ENCODE measurements at regions not wholly inside any gene's neighbourhood (a gene's known extent, or its start where the extent isn't known, plus 50 kb on each side); places are given as distances from the start of the nearest gene placed in this dataset.

GRCh38 chr12:78407722-78408121, 456.9 kb upstream of the SYT1 start:
- Histone ChIP-seq H4K91ac (ENCODE audit: low read length) (no peak overlapping the region), H3K4me1 (ENCODE audit: control insufficient read depth, insufficient read depth, low read depth, low read length) (peaks cover 2% of the 10 kb centered on the region), H3K27ac (ENCODE audit: low read length, poor library complexity, severe bottlenecking) (peak overlapping the region; percentile 8), H3K23ac (ENCODE audit: low read length in 2 of 2) (no peak overlapping the region), H2AFZ (ENCODE audit: low read depth, low read length) (no peak overlapping the region), H2AK5ac (ENCODE audit: low read length, severe bottlenecking) (no peak overlapping the region), H3K36me3 (ENCODE audit: control insufficient read depth in 1 of 2, insufficient read depth in 2 of 2, low read depth in 1 of 2, low read length in 2 of 2) (no peaks in the 10 kb centered on the region), H3K9me3 (ENCODE audit: control insufficient read depth, low read length) (no peaks in the 10 kb centered on the region), H3K9ac (ENCODE audit: low read length) (no peak overlapping the region), H3K4ac (ENCODE audit: low read depth in 1 of 2, low read length in 2 of 2) (no peak overlapping the region), H3K14ac (ENCODE audit: low read length in 2 of 2) (no peak overlapping the region), H3K18ac (ENCODE audit: low read depth in 1 of 2, low read length in 2 of 2) (no peak overlapping the region), H2BK15ac (ENCODE audit: low read depth, poor library complexity, severe bottlenecking) (no peak overlapping the region), H2BK5ac (ENCODE audit: low read depth, low read length, poor library complexity, severe bottlenecking) (no peak overlapping the region), H4K8ac (ENCODE audit: low read length) (no peak overlapping the region), H2BK12ac (ENCODE audit: low read length in 2 of 2) (no peak overlapping the region), H3K4me3 (ENCODE audit: insufficient read depth in 1 of 2, low read depth in 1 of 2, low read length in 2 of 2) (no peak overlapping the region), H2BK120ac (ENCODE audit: low read depth, low read length) (no peak overlapping the region), H3K27me3 (ENCODE audit: control insufficient read depth in 1 of 2, insufficient read depth in 1 of 2, low read length in 2 of 2) (no peaks in the 10 kb centered on the region), H3K4me2 (ENCODE audit: low read length, poor library complexity, severe bottlenecking) (no peak overlapping the region), H3K79me1 (replicated peaks; ENCODE audit: low read length, poor library complexity, severe bottlenecking) (no peaks in the 10 kb centered on the region)
- WGBS: 92% methylated on average over 2 of the region's 2 CpGs
- no peak for DNase-seq

GRCh38 chr12:78414071-78414470, 450.5 kb upstream of the SYT1 start:
- Histone ChIP-seq H2BK12ac (ENCODE audit: low read length in 2 of 2) (no peak overlapping the region), H3K27ac (ENCODE audit: low read length, poor library complexity, severe bottlenecking) (no peak overlapping the region), H2BK15ac (ENCODE audit: low read depth, poor library complexity, severe bottlenecking) (no peak overlapping the region), H3K14ac (ENCODE audit: low read length in 2 of 2) (no peak overlapping the region), H2AK5ac (ENCODE audit: low read length, severe bottlenecking) (no peak overlapping the region), H3K9ac (ENCODE audit: low read length) (no peak overlapping the region), H3K27me3 (ENCODE audit: control insufficient read depth in 1 of 2, insufficient read depth in 1 of 2, low read length in 2 of 2) (no peaks in the 10 kb centered on the region), H3K36me3 (ENCODE audit: control insufficient read depth in 1 of 2, insufficient read depth in 2 of 2, low read depth in 1 of 2, low read length in 2 of 2) (no peaks in the 10 kb centered on the region), H3K23ac (ENCODE audit: low read length in 2 of 2) (no peak overlapping the region), H3K9me3 (ENCODE audit: control insufficient read depth, low read length) (no peaks in the 10 kb centered on the region), H3K79me1 (replicated peaks; ENCODE audit: low read length, poor library complexity, severe bottlenecking) (no peaks in the 10 kb centered on the region), H4K91ac (ENCODE audit: low read length) (no peak overlapping the region), H3K4me2 (ENCODE audit: low read length, poor library complexity, severe bottlenecking) (no peak overlapping the region), H3K4me3 (ENCODE audit: insufficient read depth in 1 of 2, low read depth in 1 of 2, low read length in 2 of 2) (no peak overlapping the region), H4K8ac (ENCODE audit: low read length) (no peak overlapping the region), H2BK5ac (ENCODE audit: low read depth, low read length, poor library complexity, severe bottlenecking) (no peak overlapping the region), H2AFZ (ENCODE audit: low read depth, low read length) (no peak overlapping the region), H3K4ac (ENCODE audit: low read depth in 1 of 2, low read length in 2 of 2) (no peak overlapping the region), H3K18ac (ENCODE audit: low read depth in 1 of 2, low read length in 2 of 2) (no peak overlapping the region), H2BK120ac (ENCODE audit: low read depth, low read length) (no peak overlapping the region), H3K4me1 (ENCODE audit: control insufficient read depth, insufficient read depth, low read depth, low read length) (no peaks in the 10 kb centered on the region)
- no peak for DNase-seq
- 100% methylated on average over 1 of the region's 1 CpG for WGBS

- no peak overlapping the region for H3K27ac ChIP-seq (ENCODE audit: low read length, poor library complexity, severe bottlenecking)
- H3K4me1 ChIP-seq (ENCODE audit: control insufficient read depth, insufficient read depth, low read depth, low read length): no peaks in the 10 kb centered on the region
- H4K91ac ChIP-seq (ENCODE audit: low read length): no peak overlapping the region
- H3K18ac ChIP-seq (ENCODE audit: low read depth in 1 of 2, low read length in 2 of 2): no peak overlapping the region
- H3K4ac ChIP-seq (ENCODE audit: low read depth in 1 of 2, low read length in 2 of 2): no peak overlapping the region
- H2BK5ac ChIP-seq (ENCODE audit: low read depth, low read length, poor library complexity, severe bottlenecking): no peak overlapping the region
- H3K4me2 ChIP-seq (ENCODE audit: low read length, poor library complexity, severe bottlenecking): no peak overlapping the region
- no peak overlapping the region for H3K23ac ChIP-seq (ENCODE audit: low read length in 2 of 2)
- no peaks in the 10 kb centered on the region for H3K36me3 ChIP-seq (ENCODE audit: control insufficient read depth in 1 of 2, insufficient read depth in 2 of 2, low read depth in 1 of 2, low read length in 2 of 2)
- H2AFZ ChIP-seq (ENCODE audit: low read depth, low read length): no peak overlapping the region
- H2BK12ac ChIP-seq (ENCODE audit: low read length in 2 of 2): no peak overlapping the region
- H3K9me3 ChIP-seq (ENCODE audit: control insufficient read depth, low read length): no peaks in the 10 kb centered on the region
- H2AK5ac ChIP-seq (ENCODE audit: low read length, severe bottlenecking): no peak overlapping the region
- no peaks in the 10 kb centered on the region for H3K27me3 ChIP-seq (ENCODE audit: control insufficient read depth in 1 of 2, insufficient read depth in 1 of 2, low read length in 2 of 2)
- no peaks in the 10 kb centered on the region for H3K79me1 ChIP-seq (replicated peaks; ENCODE audit: low read length, poor library complexity, severe bottlenecking)
- no peak overlapping the region for H3K14ac ChIP-seq (ENCODE audit: low read length in 2 of 2)
- no peak overlapping the region for H2BK15ac ChIP-seq (ENCODE audit: low read depth, poor library complexity, severe bottlenecking)
- DNase-seq: no peak
- no peak overlapping the region for H4K8ac ChIP-seq (ENCODE audit: low read length)
- WGBS: 73% methylated on average over 2 of the region's 2 CpGs
- no peak overlapping the region for H3K4me3 ChIP-seq (ENCODE audit: insufficient read depth in 1 of 2, low read depth in 1 of 2, low read length in 2 of 2)
- H3K9ac ChIP-seq (ENCODE audit: low read length): no peak overlapping the region
- no peak overlapping the region for H2BK120ac ChIP-seq (ENCODE audit: low read depth, low read length)
These were observed 445.7 kb upstream of the SYT1 start for GRCh38 chr12:78418919-78419318.

GRCh38 chr12:78419513-78419912, 445.1 kb upstream of the SYT1 start:
- no peak overlapping the region for H3K9ac ChIP-seq (ENCODE audit: low read length)
- no peak overlapping the region for H3K4ac ChIP-seq (ENCODE audit: low read depth in 1 of 2, low read length in 2 of 2)
- H3K4me1 ChIP-seq (ENCODE audit: control insufficient read depth, insufficient read depth, low read depth, low read length): no peaks in the 10 kb centered on the region
- H3K79me1 ChIP-seq (replicated peaks; ENCODE audit: low read length, poor library complexity, severe bottlenecking): no peaks in the 10 kb centered on the region
- H3K14ac ChIP-seq (ENCODE audit: low read length in 2 of 2): no peak overlapping the region
- H4K8ac ChIP-seq (ENCODE audit: low read length): no peak overlapping the region
- DNase-seq: no peak
- H3K27ac ChIP-seq (ENCODE audit: low read length, poor library complexity, severe bottlenecking): no peak overlapping the region
- no peak overlapping the region for H4K91ac ChIP-seq (ENCODE audit: low read length)
- no peak overlapping the region for H2AK5ac ChIP-seq (ENCODE audit: low read length, severe bottlenecking)
- H2BK120ac ChIP-seq (ENCODE audit: low read depth, low read length): no peak overlapping the region
- no peaks in the 10 kb centered on the region for H3K27me3 ChIP-seq (ENCODE audit: control insufficient read depth in 1 of 2, insufficient read depth in 1 of 2, low read length in 2 of 2)
- H3K18ac ChIP-seq (ENCODE audit: low read depth in 1 of 2, low read length in 2 of 2): no peak overlapping the region
- H3K23ac ChIP-seq (ENCODE audit: low read length in 2 of 2): no peak overlapping the region
- H3K4me3 ChIP-seq (ENCODE audit: insufficient read depth in 1 of 2, low read depth in 1 of 2, low read length in 2 of 2): no peak overlapping the region
- no peaks in the 10 kb centered on the region for H3K9me3 ChIP-seq (ENCODE audit: control insufficient read depth, low read length)
- H2BK5ac ChIP-seq (ENCODE audit: low read depth, low read length, poor library complexity, severe bottlenecking): no peak overlapping the region
- H2BK15ac ChIP-seq (ENCODE audit: low read depth, poor library complexity, severe bottlenecking): no peak overlapping the region
- WGBS: 100% methylated on average over 3 of the region's 3 CpGs
- no peak overlapping the region for H3K4me2 ChIP-seq (ENCODE audit: low read length, poor library complexity, severe bottlenecking)
- H3K36me3 ChIP-seq (ENCODE audit: control insufficient read depth in 1 of 2, insufficient read depth in 2 of 2, low read depth in 1 of 2, low read length in 2 of 2): no peaks in the 10 kb centered on the region
- H2AFZ ChIP-seq (ENCODE audit: low read depth, low read length): no peak overlapping the region
- H2BK12ac ChIP-seq (ENCODE audit: low read length in 2 of 2): no peak overlapping the region

Data from mesenchymal stem cell (in vitro differentiated cells and primary cell).